ENCODE measurements at regions not wholly inside any gene's neighbourhood (a gene's known extent, or its start where the extent isn't known, plus 50 kb on each side); places are given as distances from the start of the nearest gene placed in this dataset.

- no peak for DNase-seq (ENCODE audit: low read depth)
These were observed 217.8 kb downstream of the KIF26A start for GRCh38 chr14:104356020-104356737.

- DNase-seq (ENCODE audit: low read depth), result no peak
These were observed 218.6 kb downstream of the KIF26A start for GRCh38 chr14:104356738-104357688.

- no peak for DNase-seq (ENCODE audit: low read depth)
These were observed 219.5 kb downstream of the KIF26A start for GRCh38 chr14:104357689-104358527.

GRCh38 chr14:104358528-104359300 is 220.3 kb downstream of the KIF26A start:
- no peak for DNase-seq (ENCODE audit: low read depth)

GRCh38 chr14:104359301-104359968 is 220.1 kb upstream of the C14orf180 start:
- DNase-seq (ENCODE audit: low read depth), result no peak

- DNase-seq (ENCODE audit: low read depth), result no peak
These were observed 219.6 kb upstream of the C14orf180 start for GRCh38 chr14:104359969-104360442.

GRCh38 chr14:104360501-104360900 is 219.1 kb upstream of the C14orf180 start:
- no peak for DNase-seq (ENCODE audit: low read depth)

- no peak for DNase-seq (ENCODE audit: low read depth)
These were observed 218.4 kb upstream of the C14orf180 start for GRCh38 chr14:104361101-104361591.

GRCh38 chr14:104361921-104362681 is 217.5 kb upstream of the C14orf180 start:
- no peak for DNase-seq (ENCODE audit: low read depth)

- DNase-seq (ENCODE audit: low read depth), result no peak
These were observed 216.6 kb upstream of the C14orf180 start for GRCh38 chr14:104362761-104363605.

GRCh38 chr14:104363891-104364760 is 215.4 kb upstream of the C14orf180 start:
- no peak for DNase-seq (ENCODE audit: low read depth)

- no peak for DNase-seq (ENCODE audit: low read depth)
These were observed 214.7 kb upstream of the C14orf180 start for GRCh38 chr14:104364830-104365229.

- DNase-seq (ENCODE audit: low read depth), result no peak
These were observed 212.4 kb upstream of the C14orf180 start for GRCh38 chr14:104366931-104367865.

- no peak for DNase-seq (ENCODE audit: low read depth)
These were observed 211.5 kb upstream of the C14orf180 start for GRCh38 chr14:104367866-104368750.

GRCh38 chr14:104368751-104369100 is 210.8 kb upstream of the C14orf180 start:
- DNase-seq (ENCODE audit: low read depth), result no peak

GRCh38 chr14:104369208-104369607 is 210.4 kb upstream of the C14orf180 start:
- DNase-seq (ENCODE audit: low read depth), result no peak

Measured in non-pigmented ciliary epithelial cell (primary cell).